Smooth muscle cell (in vitro differentiated cells): ENCODE measurements at regions not wholly inside any gene's neighbourhood (a gene's known extent, or its start where the extent isn't known, plus 50 kb on each side); places are given as distances from the start of the nearest gene placed in this dataset.

Source experiments
- DNase-seq: peaks from one replicate; lab custom pipeline; 2025; ENCODE audit not compliant: unreplicated experiment; lab: John Stamatoyannopoulos, UW
- H2AFZ ChIP-seq: fragments of 200-600 bp; sonication (generic); 2 replicates; pipeline ENCODE4 v1.6.0; 2016; ENCODE audit warnings: antibody characterized with exemption, low read depth, mild to moderate bottlenecking
- H3F3A ChIP-seq: fragments of 200-600 bp; sonication (generic); 2 replicates; pipeline ENCODE4 v1.6.0; 2017; ENCODE audit warnings: antibody characterized with exemption, low read depth
- H3K27ac ChIP-seq: fragments of 200-600 bp; sonication (generic); 2 replicates; pipeline ENCODE4 v1.5.1; 2016; ENCODE audit warnings: low read depth, mild to moderate bottlenecking
- H3K27me3 ChIP-seq: fragments of 200-600 bp; sonication (generic); 2 replicates; pipeline ENCODE4 v1.6.1; 2016; ENCODE audit warnings: low read depth, mild to moderate bottlenecking
- H3K36me3 ChIP-seq: fragments of 200-600 bp; sonication (generic); 2 replicates; pipeline ENCODE4 v1.5.1; 2016; ENCODE audit warnings: low read depth
- H3K4me1 ChIP-seq: fragments of 200-600 bp; sonication (generic); 2 replicates; pipeline ENCODE4 v1.5.1; 2016; ENCODE audit warnings: low read depth
- H3K4me2 ChIP-seq: fragments of 200-600 bp; sonication (generic); 2 replicates; pipeline ENCODE4 v1.6.0; 2016; ENCODE audit warnings: mild to moderate bottlenecking
- H3K4me3 ChIP-seq: fragments of 200-600 bp; sonication (generic); 2 replicates; pipeline ENCODE4 v1.5.1; 2016; ENCODE audit warnings: mild to moderate bottlenecking
- H3K79me2 ChIP-seq: fragments of 200-600 bp; sonication (generic); 2 replicates; pipeline ENCODE4 v1.6.0; 2016; ENCODE audit warnings: low read depth, mild to moderate bottlenecking
- H3K9ac ChIP-seq: fragments of 200-600 bp; sonication (generic); 2 replicates; pipeline ENCODE4 v1.6.0; 2016; ENCODE audit warnings: low read depth
- H3K9me3 ChIP-seq: fragments of 200-600 bp; sonication (generic); replicated peaks from 2 replicates; pipeline ENCODE4 v1.5.1; 2016; ENCODE audit warnings: low read depth
- H4K20me1 ChIP-seq: fragments of 200-600 bp; sonication (generic); 2 replicates; pipeline ENCODE4 v1.6.0; 2016; ENCODE audit warnings: low read depth
- WGBS: methylation state at CpG from one replicate; pipeline ENCODE4 v1.1.7; 2016; ENCODE audit warnings: low lambda C conversion rate; 5-methylcytosine and 5-hydroxymethylcytosine counted together
- TF ChIP-seq, protein P1 (sequence below): fragments of 200-600 bp; sonication (generic); IDR thresholded peaks from 2 replicates; pipeline ENCODE4 v1.5.1; 2017; ENCODE audit warnings: borderline replicate concordance, mild to moderate bottlenecking, antibody characterized with exemption; ENCODE audit not compliant: insufficient read depth, poor library complexity, severe bottlenecking

GRCh38 chr3:78516937-78517336 lies 1250.9 kb downstream of the ROBO1 start:
- H3K4me1 ChIP-seq = no peaks in the 10 kb centered on the region
- no peak for DNase-seq
- H4K20me1 ChIP-seq = no peaks in the 10 kb centered on the region
- H3K36me3 ChIP-seq = no peaks in the 10 kb centered on the region
- no peaks in the 10 kb centered on the region for H3K9me3 ChIP-seq
- H3K79me2 ChIP-seq = no peaks in the 10 kb centered on the region
- H3K4me2 ChIP-seq = no peak overlapping the region
- H2AFZ ChIP-seq = no peak overlapping the region
- no peak overlapping the region for H3K9ac ChIP-seq
- H3K27ac ChIP-seq = no peak overlapping the region
- TF ChIP-seq, protein P1, sequence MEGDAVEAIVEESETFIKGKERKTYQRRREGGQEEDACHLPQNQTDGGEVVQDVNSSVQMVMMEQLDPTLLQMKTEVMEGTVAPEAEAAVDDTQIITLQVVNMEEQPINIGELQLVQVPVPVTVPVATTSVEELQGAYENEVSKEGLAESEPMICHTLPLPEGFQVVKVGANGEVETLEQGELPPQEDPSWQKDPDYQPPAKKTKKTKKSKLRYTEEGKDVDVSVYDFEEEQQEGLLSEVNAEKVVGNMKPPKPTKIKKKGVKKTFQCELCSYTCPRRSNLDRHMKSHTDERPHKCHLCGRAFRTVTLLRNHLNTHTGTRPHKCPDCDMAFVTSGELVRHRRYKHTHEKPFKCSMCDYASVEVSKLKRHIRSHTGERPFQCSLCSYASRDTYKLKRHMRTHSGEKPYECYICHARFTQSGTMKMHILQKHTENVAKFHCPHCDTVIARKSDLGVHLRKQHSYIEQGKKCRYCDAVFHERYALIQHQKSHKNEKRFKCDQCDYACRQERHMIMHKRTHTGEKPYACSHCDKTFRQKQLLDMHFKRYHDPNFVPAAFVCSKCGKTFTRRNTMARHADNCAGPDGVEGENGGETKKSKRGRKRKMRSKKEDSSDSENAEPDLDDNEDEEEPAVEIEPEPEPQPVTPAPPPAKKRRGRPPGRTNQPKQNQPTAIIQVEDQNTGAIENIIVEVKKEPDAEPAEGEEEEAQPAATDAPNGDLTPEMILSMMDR = no peak
- H3F3A ChIP-seq = no peaks in the 10 kb centered on the region
- no peak overlapping the region for H3K4me3 ChIP-seq
- H3K27me3 ChIP-seq = no peaks in the 10 kb centered on the region

- TF ChIP-seq, protein P1 = no peak
- DNase-seq = no peak
- Histone ChIP-seq H3K9me3 (no peaks in the 10 kb centered on the region), H4K20me1 (no peaks in the 10 kb centered on the region), H3F3A (no peaks in the 10 kb centered on the region), H3K4me3 (no peak overlapping the region), H3K36me3 (no peaks in the 10 kb centered on the region), H3K4me1 (no peaks in the 10 kb centered on the region), H3K27ac (no peak overlapping the region), H3K27me3 (no peaks in the 10 kb centered on the region), H2AFZ (peak overlapping the region; percentile 34), H3K79me2 (no peaks in the 10 kb centered on the region), H3K9ac (no peak overlapping the region), H3K4me2 (no peak overlapping the region)
- WGBS = 77% methylated on average over 1 of the region's 1 CpG
Measured at GRCh38 chr3:78517965-78518364, 1249.8 kb downstream of the ROBO1 start.

- no peaks in the 10 kb centered on the region for H3K27me3 ChIP-seq
- H3K9ac ChIP-seq = no peak overlapping the region
- no peaks in the 10 kb centered on the region for H3K36me3 ChIP-seq
- H3K79me2 ChIP-seq = no peaks in the 10 kb centered on the region
- H2AFZ ChIP-seq = no peak overlapping the region
- 94% methylated on average over 2 of the region's 2 CpGs for WGBS
- DNase-seq = no peak
- H3K4me1 ChIP-seq = no peaks in the 10 kb centered on the region
- H3K9me3 ChIP-seq = no peaks in the 10 kb centered on the region
- H3K27ac ChIP-seq = no peak overlapping the region
- TF ChIP-seq, protein P1 = no peak
- H4K20me1 ChIP-seq = no peaks in the 10 kb centered on the region
- no peak overlapping the region for H3K4me2 ChIP-seq
- H3K4me3 ChIP-seq = no peak overlapping the region
- no peaks in the 10 kb centered on the region for H3F3A ChIP-seq
Measured at GRCh38 chr3:78519281-78519680, 1248.5 kb downstream of the ROBO1 start.

GRCh38 chr3:78529601-78530000 lies 1238.2 kb downstream of the ROBO1 start:
- H3K27ac ChIP-seq = no peak overlapping the region
- 63% methylated on average over 3 of the region's 3 CpGs for WGBS
- H4K20me1 ChIP-seq = no peaks in the 10 kb centered on the region
- no peaks in the 10 kb centered on the region for H3K36me3 ChIP-seq
- DNase-seq = no peak
- H3K4me3 ChIP-seq = no peak overlapping the region
- no peak overlapping the region for H2AFZ ChIP-seq
- H3K9ac ChIP-seq = no peak overlapping the region
- no peak overlapping the region for H3K4me2 ChIP-seq
- TF ChIP-seq, protein P1 = no peak
- H3K9me3 ChIP-seq = no peaks in the 10 kb centered on the region
- H3F3A ChIP-seq = no peaks in the 10 kb centered on the region
- H3K27me3 ChIP-seq = no peaks in the 10 kb centered on the region
- no peaks in the 10 kb centered on the region for H3K79me2 ChIP-seq
- H3K4me1 ChIP-seq = no peaks in the 10 kb centered on the region
